WTC11 (cell line): ENCODE measurements at regions not wholly inside any gene's neighbourhood (a gene's known extent, or its start where the extent isn't known, plus 50 kb on each side); places are given as distances from the start of the nearest gene placed in this dataset.

ENCODE experiments used
- ATAC-seq: fragments of 200-7000 bp; cut with Tn5 transposase; 2 replicates; pipeline ENCODE4 v1.10.0; 2021; ENCODE audit warnings: mild to moderate bottlenecking, moderate library complexity
- CTCF ChIA-PET: fragments of 300-600 bp; sonication (Branson Sonifier 250); formaldehyde crosslinking; loops from one replicate; lab custom pipeline; 2021; ENCODE audit warnings: antibody characterized with exemption; lab: Charles Lee
- POLR2A ChIA-PET: fragments of 350-600 bp; sonication (Branson Sonifier 250); formaldehyde crosslinking; loops from one replicate; lab custom pipeline; 2021; ENCODE audit warnings: antibody characterized with exemption; lab: Charles Lee
- DNase-seq: peaks from one replicate; pipeline ENCODE4 v3.0.0; 2021; ENCODE audit warnings: low spot score
- H3K27ac Mint-ChIP-seq: 2 replicates; pipeline ENCODE4 v1.8.0; 2021; ENCODE audit warnings: mixed read lengths
- H3K27me3 Mint-ChIP-seq: 2 replicates; pipeline ENCODE4 v1.8.0; 2021; ENCODE audit warnings: low read depth, mild to moderate bottlenecking, moderate library complexity, mixed read lengths
- H3K36me3 Mint-ChIP-seq: 2 replicates; pipeline ENCODE4 v1.8.0; 2021; ENCODE audit warnings: mixed read lengths
- H3K4me1 Mint-ChIP-seq: 2 replicates; pipeline ENCODE4 v1.8.0; 2022; ENCODE audit warnings: mixed read lengths
- H3K4me3 Mint-ChIP-seq: 2 replicates; pipeline ENCODE4 v1.8.0; 2021; ENCODE audit warnings: mild to moderate bottlenecking, moderate library complexity, mixed read lengths
- H3K9me3 Mint-ChIP-seq: 2 replicates; pipeline ENCODE4 v1.8.0; 2021; ENCODE audit warnings: mixed read lengths
- ARID4B ChIP-seq: sonication (generic); formaldehyde crosslinking; IDR thresholded peaks from 2 replicates; pipeline ENCODE4 v1.8.0; 2023; ENCODE audit warnings: missing genetic modification reagents, mild to moderate bottlenecking, borderline replicate concordance
- ATF1 ChIP-seq: sonication (generic); formaldehyde crosslinking; IDR thresholded peaks from 2 replicates; pipeline ENCODE4 v1.8.1; 2023; ENCODE audit warnings: mild to moderate bottlenecking, moderate library complexity, missing genetic modification reagents
- ATF3 ChIP-seq: sonication (generic); formaldehyde crosslinking; conservative IDR thresholded peaks from 2 replicates; pipeline ENCODE4 v1.8.1; 2022; ENCODE audit warnings: mild to moderate bottlenecking, missing genetic modification reagents
- EMX1 ChIP-seq: fragments of 250-450 bp; sonication (Bioruptor Pico); IDR thresholded peaks from 2 replicates; pipeline ENCODE4 v1.8.0; 2021; ENCODE audit warnings: mild to moderate bottlenecking
- ERG ChIP-seq: fragments of 250-450 bp; sonication (Bioruptor Pico); IDR thresholded peaks from 2 replicates; pipeline ENCODE4 v1.8.0; 2021; ENCODE audit warnings: mild to moderate bottlenecking
- ESRRA ChIP-seq: sonication (generic); formaldehyde crosslinking; IDR thresholded peaks from 2 replicates; pipeline ENCODE4 v1.8.1; 2022; ENCODE audit warnings: mild to moderate bottlenecking, missing genetic modification reagents, borderline replicate concordance
- GRHL2 ChIP-seq: fragments of 250-450 bp; sonication (Bioruptor Pico); IDR thresholded peaks from 2 replicates; pipeline ENCODE4 v1.8.0; 2022; ENCODE audit warnings: mild to moderate bottlenecking, moderate library complexity; ENCODE audit not compliant: insufficient replicate concordance, severe bottlenecking
- KAT7 ChIP-seq: sonication (generic); formaldehyde crosslinking; IDR thresholded peaks from 2 replicates; pipeline ENCODE4 v1.8.1; 2023; ENCODE audit warnings: missing genetic modification reagents, mild to moderate bottlenecking, borderline replicate concordance
- MAX ChIP-seq: sonication (generic); formaldehyde crosslinking; IDR thresholded peaks from 2 replicates; pipeline ENCODE4 v1.8.0; 2022; ENCODE audit warnings: mild to moderate bottlenecking, missing genetic modification reagents
- MLX ChIP-seq: sonication (generic); formaldehyde crosslinking; IDR thresholded peaks from 2 replicates; pipeline ENCODE4 v1.8.1; 2023; ENCODE audit warnings: mild to moderate bottlenecking, missing genetic modification reagents, moderate library complexity
- MYBL2 ChIP-seq: sonication (generic); formaldehyde crosslinking; IDR thresholded peaks from 2 replicates; pipeline ENCODE4 v1.8.1; 2023; ENCODE audit warnings: mild to moderate bottlenecking, moderate library complexity, missing genetic modification reagents
- NFATC4 ChIP-seq: fragments of 250-450 bp; sonication (Bioruptor Pico); IDR thresholded peaks from 2 replicates; pipeline ENCODE4 v1.9.0; 2021; ENCODE audit warnings: mild to moderate bottlenecking
- NR3C1 ChIP-seq: sonication (generic); formaldehyde crosslinking; conservative IDR thresholded peaks from 2 replicates; pipeline ENCODE4 v1.8.1; 2023; ENCODE audit warnings: low read depth, mild to moderate bottlenecking, missing genetic modification reagents
- PRRX2 ChIP-seq: fragments of 250-450 bp; sonication (Bioruptor Pico); IDR thresholded peaks from 2 replicates; pipeline ENCODE4 v1.8.0; 2021; ENCODE audit warnings: mild to moderate bottlenecking
- RELA ChIP-seq: sonication (generic); formaldehyde crosslinking; IDR thresholded peaks from 2 replicates; pipeline ENCODE4 v1.8.1; 2022; ENCODE audit warnings: missing genetic modification reagents, mild to moderate bottlenecking, borderline replicate concordance
- SMAD4 ChIP-seq: sonication (generic); formaldehyde crosslinking; IDR thresholded peaks from 2 replicates; pipeline ENCODE4 v1.8.0; 2022; ENCODE audit warnings: mild to moderate bottlenecking, missing genetic modification reagents
- SP1 ChIP-seq: sonication (generic); formaldehyde crosslinking; conservative IDR thresholded peaks from 2 replicates; pipeline ENCODE4 v1.8.1; 2022; ENCODE audit warnings: missing genetic modification reagents
- TEAD4 ChIP-seq: sonication (generic); formaldehyde crosslinking; IDR thresholded peaks from 2 replicates; pipeline ENCODE4 v1.8.0; 2022; ENCODE audit warnings: mild to moderate bottlenecking, missing genetic modification reagents
- USF1 ChIP-seq: sonication (generic); formaldehyde crosslinking; IDR thresholded peaks from 2 replicates; pipeline ENCODE4 v1.8.0; 2022; ENCODE audit warnings: mild to moderate bottlenecking, missing genetic modification reagents
- USF2 ChIP-seq: sonication (generic); formaldehyde crosslinking; IDR thresholded peaks from 2 replicates; pipeline ENCODE4 v1.8.1; 2023; ENCODE audit warnings: mild to moderate bottlenecking, missing genetic modification reagents, moderate library complexity
- ZBTB21 ChIP-seq: sonication (generic); formaldehyde crosslinking; IDR thresholded peaks from 2 replicates; pipeline ENCODE4 v1.8.1; 2023; ENCODE audit warnings: mild to moderate bottlenecking, missing genetic modification reagents, borderline replicate concordance
- ZNF232 ChIP-seq: sonication (generic); formaldehyde crosslinking; IDR thresholded peaks from 2 replicates; pipeline ENCODE4 v1.8.0; 2022; ENCODE audit warnings: mild to moderate bottlenecking, missing genetic modification reagents
- ZNF281 ChIP-seq: sonication (generic); formaldehyde crosslinking; IDR thresholded peaks from 2 replicates; pipeline ENCODE4 v1.8.0; 2023; ENCODE audit warnings: mild to moderate bottlenecking, missing genetic modification reagents
- ZNF396 ChIP-seq: fragments of 250-450 bp; sonication (Bioruptor Pico); IDR thresholded peaks from 2 replicates; pipeline ENCODE4 v1.8.0; 2021; ENCODE audit warnings: mild to moderate bottlenecking, moderate library complexity, borderline replicate concordance
- ZSCAN18 ChIP-seq: fragments of 250-450 bp; sonication (Bioruptor Pico); IDR thresholded peaks from 2 replicates; pipeline ENCODE4 v2.1.2; 2022; ENCODE audit warnings: mild to moderate bottlenecking, moderate library complexity

- TF ChIP-seq MAX (CRISPR knock-in tag) (no peak), ZNF281 (CRISPR knock-in tag) (no peak), ATF3 (CRISPR knock-in tag) (no peak), USF1 (no peak), TEAD4 (CRISPR knock-in tag) (no peak), ESRRA (CRISPR knock-in tag) (no peak), USF2 (CRISPR knock-in tag) (no peak), SP1 (no peak), ZNF232 (no peak), ZNF396 (CRISPR knock-in tag) (no peak), PRRX2 (no peak), ATF1 (CRISPR knock-in tag) (no peak)
These were observed 77.5 kb upstream of the ENPP6 start (continued) for GRCh38 chr4:184295206-184295605.

GRCh38 chr4:184294606-184295133, 77.0 kb upstream of the ENPP6 start:
- Mint-ChIP-seq H3K4me3 (no peak overlapping the region), H3K4me1 (peaks cover 7% of the 10 kb centered on the region), H3K27me3 (no peaks in the 10 kb centered on the region)
- ATAC-seq: no peak
- CTCF ChIA-PET: no interaction called here
- no peak for DNase-seq
- POLR2A ChIA-PET: interaction anchor here (0.5 kb wide), 1 partner anchor 273 kb away, joined by 4 read pairs; no protein-coding TSS in a partner anchor
- TF ChIP-seq MYBL2 (CRISPR knock-in tag) (no peak), NFATC4 (CRISPR knock-in tag) (no peak), NR3C1 (CRISPR knock-in tag) (no peak), PRRX2 (no peak), MLX (CRISPR knock-in tag) (no peak), KAT7 (CRISPR knock-in tag) (no peak), ZBTB21 (CRISPR knock-in tag) (no peak), SMAD4 (CRISPR knock-in tag) (no peak), ARID4B (CRISPR knock-in tag) (no peak), GRHL2 (CRISPR knock-in tag) (no peak), RELA (CRISPR knock-in tag) (no peak), ERG (no peak), EMX1 (no peak), ZSCAN18 (no peak)
- TF ChIP-seq, all 79 proteins: peak for 0
- Mint-ChIP-seq H3K9me3 (peaks cover 19% of the 10 kb centered on the region), H3K27ac (peak overlapping the region; percentile 62; the same call in 1 of the 2 replicates), H3K36me3 (peaks cover 3% of the 10 kb centered on the region)
